ENCODE measurements at regions not wholly inside any gene's neighbourhood (a gene's known extent, or its start where the extent isn't known, plus 50 kb on each side); places are given as distances from the start of the nearest gene placed in this dataset. TPM values are rescaled to one million over a fixed set of nuclear protein-coding genes. Genes with fewer than 3 reads are reported as not detected.

- Histone ChIP-seq H3K9me3 (replicated peaks; ENCODE audit: control insufficient read depth, insufficient read depth, low read length) (peaks cover 1% of the 10 kb centered on the region), H3K79me2 (ENCODE audit: control insufficient read depth, insufficient read depth, low read length) (no peaks in the 10 kb centered on the region), H3K4me3 (replicated peaks in 1 of 3; ENCODE audit: insufficient read depth in 1 of 3, low read depth in 1 of 3, low read length in 3 of 3) (no peak overlapping the region), H2AFZ (ENCODE audit: low read depth, low read length) (no peak overlapping the region), H3K36me3 (ENCODE audit: control insufficient read depth in 2 of 2, extremely low read depth in 1 of 2, insufficient read depth in 2 of 2, low read length in 2 of 2) (no peaks in the 10 kb centered on the region), H3K4me1 (ENCODE audit: control insufficient read depth, extremely low read depth, insufficient read depth, low read length) (no peaks in the 10 kb centered on the region), H3K4me2 (ENCODE audit: insufficient read depth, low read length) (no peak overlapping the region), H3K27ac (ENCODE audit: insufficient read depth, low read depth, low read length) (no peak overlapping the region), H3K9me1 (replicated peaks; ENCODE audit: control insufficient read depth, extremely low read depth, insufficient read depth, low read length) (no peaks in the 10 kb centered on the region), H3K9ac (replicated peaks; ENCODE audit: extremely low read depth, insufficient read depth, low read length) (no peak overlapping the region), H4K20me1 (replicated peaks; ENCODE audit: control insufficient read depth, extremely low read depth, insufficient read depth, low read length) (no peaks in the 10 kb centered on the region), H3K27me3 (ENCODE audit: control insufficient read depth in 2 of 2, insufficient read depth in 2 of 2, low read length in 2 of 2) (no peaks in the 10 kb centered on the region)
- TF ChIP-seq POLR2AphosphoS5 (IDR thresholded peaks at IDR 0.05; ENCODE audit: insufficient read depth, low read depth, low read length), result no peak
- TF ChIP-seq EZH2 (IDR thresholded peaks at IDR 0.05; ENCODE audit: borderline replicate concordance, low read depth, low read length, severe bottlenecking), result no peak
- no peak for TF ChIP-seq JUN (IDR thresholded peaks at IDR 0.05; ENCODE audit: borderline replicate concordance, insufficient read depth, insufficient read length, low read depth)
- TF ChIP-seq CTCF (IDR thresholded peaks at IDR 0.05; ENCODE audit: extremely low read depth in 1 of 2, insufficient read depth in 1 of 2, low read depth in 1 of 2, low read length in 2 of 2), result no peak
- TF ChIP-seq FOS (IDR thresholded peaks at IDR 0.05; ENCODE audit: borderline replicate concordance, insufficient read depth, low read length), result no peak
- TF ChIP-seq GATA2 (IDR thresholded peaks at IDR 0.05; ENCODE audit: insufficient read depth, insufficient read length, low read depth, low read length), result no peak
- no peak for TF ChIP-seq MYC (IDR thresholded peaks at IDR 0.05; ENCODE audit: low read depth, low read length)
- dilution Hi-C loops (cut with MboI; ENCODE audit: extremely low pct_ligation_motif_present, low sequenced_read_pairs), result no loop called here
- intact Hi-C loops (cut with micrococcal nuclease), result no loop called here
- ChIA-PET POLR2A (no interaction called here), CTCF (no interaction called here)
- DNase-seq (ENCODE audit: low read depth, low spot score), result no peak
- BruUV-seq (replicated peaks), result no TSS peak
- no peak for FAIRE-seq
Observed at GRCh38 chr13:53953183-53953582, 924.6 kb downstream of the OLFM4 start.

Small RNAs in the stretch of these regions (small RNA-seq; reads per million reads assigned to genes)
- not detected for gene RN7SL618P (ENCODE audit: insufficient read depth, insufficient read length, low read depth, low replicate concordance)
